ENCODE measurements at regions not wholly inside any gene's neighbourhood (a gene's known extent, or its start where the extent isn't known, plus 50 kb on each side); places are given as distances from the start of the nearest gene placed in this dataset.

GRCh38 chr1:63087966-63088365 lies 234.4 kb upstream of the FOXD3 start:
- Histone ChIP-seq H3K36me3 (replicated peaks; ENCODE audit: control insufficient read depth, insufficient read depth, low read length) (no peaks in the 10 kb centered on the region), H3K27me3 (ENCODE audit: control insufficient read depth, insufficient read depth, low read length) (no peaks in the 10 kb centered on the region; the same call in 1 of the 2 replicates), H3K4me3 (ENCODE audit: insufficient read depth, low read depth, low read length) (no peak overlapping the region)
- peak; percentile 39 for DNase-seq

DNA sequence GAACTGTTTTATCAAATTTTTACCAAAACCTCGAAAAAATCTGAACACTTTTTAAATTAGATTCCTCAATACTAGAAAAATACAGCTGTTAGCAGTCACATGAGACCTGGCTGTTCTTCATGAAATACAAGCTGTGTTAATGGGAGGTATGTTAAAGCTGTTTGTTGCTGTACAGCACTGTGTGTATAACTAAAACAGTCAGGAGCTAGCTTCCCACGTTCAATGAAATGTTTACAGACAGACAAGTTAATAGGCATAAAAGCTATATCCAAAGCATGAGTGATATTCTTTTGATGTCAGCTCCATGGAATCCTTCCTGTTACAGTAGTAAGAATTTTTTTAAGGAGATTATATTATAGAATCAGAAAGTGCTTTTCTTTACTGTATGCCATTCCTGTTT lies 223.2 kb upstream of the FOXD3 start:
- Histone ChIP-seq H3K4me3 (ENCODE audit: insufficient read depth, low read depth, low read length) (no peak overlapping the region), H3K36me3 (replicated peaks; ENCODE audit: control insufficient read depth, insufficient read depth, low read length) (no peaks in the 10 kb centered on the region), H3K27me3 (ENCODE audit: control insufficient read depth, insufficient read depth, low read length) (no peaks in the 10 kb centered on the region)
- DNase-seq = no peak

- no peak for DNase-seq
- H3K4me3 ChIP-seq (ENCODE audit: insufficient read depth, low read depth, low read length) = no peak overlapping the region
- no peaks in the 10 kb centered on the region for H3K36me3 ChIP-seq (replicated peaks; ENCODE audit: control insufficient read depth, insufficient read depth, low read length)
- H3K27me3 ChIP-seq (ENCODE audit: control insufficient read depth, insufficient read depth, low read length) = no peaks in the 10 kb centered on the region
Measured at GRCh38 chr1:63101336-63101735, 221.0 kb upstream of the FOXD3 start.

DNA sequence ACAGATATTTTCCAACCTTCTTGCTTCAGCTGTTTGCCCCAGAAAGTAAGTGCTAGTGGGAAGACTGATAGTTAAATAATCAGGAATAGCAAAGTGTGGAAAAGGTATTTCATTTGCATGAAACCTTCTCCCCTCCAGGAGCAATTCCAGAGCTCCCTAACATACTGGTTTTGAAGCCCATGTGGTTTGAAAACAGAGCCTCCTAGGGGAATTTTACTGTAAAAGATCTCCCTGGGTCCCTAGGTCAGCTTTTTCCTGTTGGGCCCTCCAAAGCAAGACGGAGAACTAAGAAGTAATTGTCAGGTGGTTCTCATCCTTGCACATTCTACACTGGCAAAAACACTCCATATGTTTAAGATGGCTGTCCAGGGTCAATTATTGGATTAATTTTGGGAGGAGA lies 218.7 kb upstream of the FOXD3 start:
- Histone ChIP-seq H3K36me3 (replicated peaks; ENCODE audit: control insufficient read depth, insufficient read depth, low read length) (no peaks in the 10 kb centered on the region), H3K27me3 (ENCODE audit: control insufficient read depth, insufficient read depth, low read length) (no peaks in the 10 kb centered on the region), H3K4me3 (ENCODE audit: insufficient read depth, low read depth, low read length) (no peak overlapping the region)
- peak; percentile 4 for DNase-seq

DNA sequence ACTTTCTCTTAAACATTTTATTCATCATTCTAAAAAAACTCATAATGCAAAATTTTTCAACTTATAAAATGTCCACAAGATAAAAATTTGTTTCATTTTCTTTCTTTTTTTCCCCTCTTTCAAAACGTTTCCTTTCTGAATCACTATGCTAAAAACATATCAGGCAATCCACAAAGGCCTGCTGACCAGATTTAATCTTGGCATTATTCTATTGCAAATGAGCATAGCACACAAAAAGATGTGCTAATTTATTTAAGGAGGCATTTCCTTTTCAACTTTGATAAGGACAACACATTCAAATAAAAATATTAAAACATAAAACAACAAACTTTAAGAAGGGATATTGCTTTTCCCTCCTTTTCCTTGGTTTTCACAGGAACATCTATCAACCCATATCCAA lies 215.3 kb upstream of the FOXD3 start:
- Histone ChIP-seq H3K4me3 (ENCODE audit: insufficient read depth, low read depth, low read length) (no peak overlapping the region), H3K27me3 (ENCODE audit: control insufficient read depth, insufficient read depth, low read length) (no peaks in the 10 kb centered on the region), H3K36me3 (replicated peaks; ENCODE audit: control insufficient read depth, insufficient read depth, low read length) (no peaks in the 10 kb centered on the region)
- no peak for DNase-seq

- H3K27me3 ChIP-seq (ENCODE audit: control insufficient read depth, insufficient read depth, low read length) = no peaks in the 10 kb centered on the region
Measured at GRCh38 chr1:63108206-63108605, 214.2 kb upstream of the FOXD3 start.

GRCh38 chr1:63112155-63112900 lies 210.0 kb upstream of the FOXD3 start:
- peak; percentile 1 for DNase-seq
- Histone ChIP-seq H3K36me3 (replicated peaks; ENCODE audit: control insufficient read depth, insufficient read depth, low read length) (no peaks in the 10 kb centered on the region), H3K4me3 (ENCODE audit: insufficient read depth, low read depth, low read length) (no peak overlapping the region), H3K27me3 (ENCODE audit: control insufficient read depth, insufficient read depth, low read length) (no peaks in the 10 kb centered on the region)

More at GRCh38 chr1:63108206-63108605, 214.2 kb upstream of the FOXD3 start:
- H3K4me3 ChIP-seq (ENCODE audit: insufficient read depth, low read depth, low read length) = no peak overlapping the region
- H3K36me3 ChIP-seq (replicated peaks; ENCODE audit: control insufficient read depth, insufficient read depth, low read length) = no peaks in the 10 kb centered on the region
- DNase-seq = no peak

GRCh38 chr1:63115527-63115926 lies 206.8 kb upstream of the FOXD3 start:
- H3K4me3 ChIP-seq (ENCODE audit: insufficient read depth, low read depth, low read length) = no peak overlapping the region
- DNase-seq = no peak
- H3K27me3 ChIP-seq (ENCODE audit: control insufficient read depth, insufficient read depth, low read length) = no peaks in the 10 kb centered on the region
- no peaks in the 10 kb centered on the region for H3K36me3 ChIP-seq (replicated peaks; ENCODE audit: control insufficient read depth, insufficient read depth, low read length)

DNA sequence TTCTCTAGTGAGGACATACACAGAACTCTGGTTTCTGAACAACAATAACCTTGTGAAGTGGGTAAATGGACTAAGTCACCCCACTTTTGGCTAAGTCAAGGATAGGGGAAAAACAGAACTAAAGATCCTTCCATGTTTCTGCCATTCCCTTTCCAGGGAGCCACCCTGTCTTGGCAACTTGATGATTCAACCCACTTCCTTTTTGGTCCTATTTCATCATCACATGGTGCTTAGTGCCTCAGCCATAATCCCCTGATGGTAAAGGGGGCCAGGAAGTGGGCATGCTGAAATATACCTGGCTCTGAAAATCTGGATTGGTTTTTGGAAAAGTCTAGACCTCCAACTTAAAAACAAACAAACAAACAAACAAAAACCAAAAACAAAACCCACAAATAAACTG lies 206.4 kb upstream of the FOXD3 start:
- no peaks in the 10 kb centered on the region for H3K36me3 ChIP-seq (replicated peaks; ENCODE audit: control insufficient read depth, insufficient read depth, low read length)
- no peak for DNase-seq
- H3K27me3 ChIP-seq (ENCODE audit: control insufficient read depth, insufficient read depth, low read length) = no peaks in the 10 kb centered on the region
- H3K4me3 ChIP-seq (ENCODE audit: insufficient read depth, low read depth, low read length) = no peak overlapping the region

DNA sequence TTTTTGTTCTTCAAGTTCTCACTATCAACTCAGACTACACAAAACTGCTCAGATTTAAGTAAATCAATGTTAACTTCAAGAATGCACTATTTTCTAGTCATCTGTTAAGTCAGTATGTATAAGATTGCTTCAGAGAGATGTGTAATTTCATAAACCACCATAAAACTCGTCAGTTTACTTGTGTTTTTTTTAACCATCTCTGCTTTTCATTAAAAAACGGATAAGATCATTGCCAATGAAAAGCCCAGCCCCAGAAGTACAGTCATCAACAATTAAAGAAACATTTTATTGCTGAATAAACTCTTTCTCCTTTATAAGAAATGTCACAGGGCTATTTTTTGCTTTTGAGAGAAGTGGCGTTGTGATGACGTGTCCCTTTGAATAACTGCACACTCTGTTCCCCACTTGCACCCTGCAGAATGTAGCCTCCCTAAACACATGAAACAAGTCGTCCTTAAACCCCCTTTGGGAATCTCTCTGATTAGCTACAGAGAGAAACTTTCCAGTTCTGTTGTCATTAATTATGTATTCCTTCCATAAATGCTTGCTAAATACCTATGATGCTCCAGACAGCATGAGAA lies 202.7 kb upstream of the FOXD3 start:
- Histone ChIP-seq H3K27me3 (ENCODE audit: control insufficient read depth, insufficient read depth, low read length) (no peaks in the 10 kb centered on the region), H3K4me3 (ENCODE audit: insufficient read depth, low read depth, low read length) (no peak overlapping the region), H3K36me3 (replicated peaks; ENCODE audit: control insufficient read depth, insufficient read depth, low read length) (no peaks in the 10 kb centered on the region)
- DNase-seq = no peak

- no peak overlapping the region for H3K4me3 ChIP-seq (ENCODE audit: insufficient read depth, low read depth, low read length)
- no peaks in the 10 kb centered on the region for H3K27me3 ChIP-seq (ENCODE audit: control insufficient read depth, insufficient read depth, low read length)
- no peak for DNase-seq
- no peaks in the 10 kb centered on the region for H3K36me3 ChIP-seq (replicated peaks; ENCODE audit: control insufficient read depth, insufficient read depth, low read length)
Measured at GRCh38 chr1:63122079-63122478, 200.3 kb upstream of the FOXD3 start.

GRCh38 chr1:63124666-63125191 lies 197.6 kb upstream of the FOXD3 start:
- no peaks in the 10 kb centered on the region for H3K36me3 ChIP-seq (replicated peaks; ENCODE audit: control insufficient read depth, insufficient read depth, low read length)
- H3K4me3 ChIP-seq (ENCODE audit: insufficient read depth, low read depth, low read length) = no peak overlapping the region
- H3K27me3 ChIP-seq (ENCODE audit: control insufficient read depth, insufficient read depth, low read length) = no peaks in the 10 kb centered on the region
- DNase-seq = no peak

- no peak for DNase-seq
Measured at GRCh38 chr1:63126104-63126503, 196.3 kb upstream of the FOXD3 start.

DNA sequence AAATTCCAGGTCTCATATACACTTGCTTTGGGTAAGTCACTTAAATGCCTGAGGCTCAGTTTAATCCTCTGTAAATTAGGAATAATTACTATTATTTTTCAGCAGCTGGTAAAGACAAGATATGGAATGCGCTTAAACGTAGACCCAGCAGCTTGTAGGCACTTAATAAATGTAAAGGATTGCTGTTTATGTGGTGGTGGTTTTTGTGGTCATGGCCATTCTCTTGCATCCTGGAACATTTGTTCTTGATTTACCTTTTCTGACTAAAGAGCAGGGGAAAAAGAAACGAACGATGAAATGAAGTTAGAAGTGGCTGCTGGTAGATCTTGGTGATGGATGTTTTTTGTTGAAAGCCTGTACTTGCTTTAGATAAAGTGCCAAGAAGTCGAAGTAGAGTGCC lies 195.0 kb upstream of the FOXD3 start:
- no peak overlapping the region for H3K4me3 ChIP-seq (ENCODE audit: insufficient read depth, low read depth, low read length)
- DNase-seq = no peak
- no peaks in the 10 kb centered on the region for H3K36me3 ChIP-seq (replicated peaks; ENCODE audit: control insufficient read depth, insufficient read depth, low read length)

More at GRCh38 chr1:63126104-63126503, 196.3 kb upstream of the FOXD3 start:
- H3K27me3 ChIP-seq (ENCODE audit: control insufficient read depth, insufficient read depth, low read length) = no peaks in the 10 kb centered on the region
- H3K36me3 ChIP-seq (replicated peaks; ENCODE audit: control insufficient read depth, insufficient read depth, low read length) = no peaks in the 10 kb centered on the region
- no peak overlapping the region for H3K4me3 ChIP-seq (ENCODE audit: insufficient read depth, low read depth, low read length)

GRCh38 chr1:63128556-63128955 lies 193.8 kb upstream of the FOXD3 start:
- Histone ChIP-seq H3K27me3 (ENCODE audit: control insufficient read depth, insufficient read depth, low read length) (no peaks in the 10 kb centered on the region), H3K4me3 (ENCODE audit: insufficient read depth, low read depth, low read length) (no peak overlapping the region), H3K36me3 (replicated peaks; ENCODE audit: control insufficient read depth, insufficient read depth, low read length) (no peaks in the 10 kb centered on the region)
- no peak for DNase-seq

More for the DNA sequence above, 195.0 kb upstream of the FOXD3 start:
- no peaks in the 10 kb centered on the region for H3K27me3 ChIP-seq (ENCODE audit: control insufficient read depth, insufficient read depth, low read length)

Measured in H7 (cell line).